Inferior parietal cortex (tissue), 1 donor: ENCODE measurements at regions not wholly inside any gene's neighbourhood (a gene's known extent, or its start where the extent isn't known, plus 50 kb on each side); places are given as distances from the start of the nearest gene placed in this dataset.
"Not testable (repeated sequence)": the region's sequence is repeated elsewhere in the genome, so short reads cannot be mapped to it uniquely, and the experiment has no call there.

Experiments used
- DNase-seq: peaks from one replicate; pipeline ENCODE4 v3.0.0-alpha.2; 2016; ENCODE audit errors: extremely low spot score

- DNase-seq = no peak
Observed at GRCh38 chr2:103367877-103368276, 606.0 kb downstream of the TMEM182 start.

GRCh38 chr2:103383541-103383940 lies 621.7 kb downstream of the TMEM182 start:
- no peak for DNase-seq

- no peak for DNase-seq
Observed at GRCh38 chr2:103386872-103387271, 625.0 kb downstream of the TMEM182 start.

GRCh38 chr2:103387888-103388287 lies 626.1 kb downstream of the TMEM182 start:
- DNase-seq = no peak

- no peak for DNase-seq
Observed at GRCh38 chr2:103396152-103396551, 634.3 kb downstream of the TMEM182 start.

DNA sequence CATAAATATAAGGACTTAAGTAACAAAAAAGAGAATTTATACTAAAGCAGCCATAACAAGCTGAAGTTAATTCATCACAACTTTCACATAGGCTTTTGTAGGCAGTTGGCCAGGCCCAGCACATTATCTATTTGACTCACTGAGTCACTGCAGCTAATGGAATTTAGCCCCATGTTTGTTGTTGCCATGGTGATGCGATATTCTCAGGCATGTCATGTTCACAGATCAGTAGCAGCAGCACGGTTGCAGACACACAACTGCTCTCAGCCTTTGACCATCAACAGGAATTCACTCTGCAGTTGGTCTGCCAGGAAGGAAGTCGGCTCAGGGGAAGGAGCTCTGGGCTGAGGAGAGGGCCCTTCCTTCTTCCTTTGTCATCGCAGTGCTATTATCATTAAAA lies 639.8 kb downstream of the TMEM182 start:
- no peak for DNase-seq

- DNase-seq = no peak
Observed at GRCh38 chr2:103402336-103402735, 640.5 kb downstream of the TMEM182 start.

DNA sequence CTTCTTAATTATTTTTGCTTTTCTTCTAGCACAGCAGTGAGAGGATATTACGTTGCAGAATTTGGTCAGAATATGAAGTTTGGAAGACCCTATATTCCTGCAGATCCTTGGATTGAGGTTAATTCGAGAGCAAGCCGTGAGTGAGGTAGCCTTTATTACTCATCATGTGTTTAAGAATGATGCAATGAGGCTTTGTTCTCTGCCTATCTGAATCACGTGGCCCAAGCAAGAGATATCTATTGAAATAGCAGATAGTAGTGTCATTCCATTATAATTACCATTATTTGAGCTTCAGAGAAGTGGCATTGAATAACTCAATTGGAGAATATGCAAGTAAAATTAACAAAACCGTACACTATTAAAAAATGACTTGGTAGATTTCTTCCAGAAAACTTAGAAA lies 641.1 kb downstream of the TMEM182 start:
- no peak for DNase-seq

- not testable (repeated sequence) for DNase-seq
Observed at GRCh38 chr2:103403388-103403787, 641.6 kb downstream of the TMEM182 start.

GRCh38 chr2:103410221-103410620 lies 648.4 kb downstream of the TMEM182 start:
- no peak for DNase-seq

DNA sequence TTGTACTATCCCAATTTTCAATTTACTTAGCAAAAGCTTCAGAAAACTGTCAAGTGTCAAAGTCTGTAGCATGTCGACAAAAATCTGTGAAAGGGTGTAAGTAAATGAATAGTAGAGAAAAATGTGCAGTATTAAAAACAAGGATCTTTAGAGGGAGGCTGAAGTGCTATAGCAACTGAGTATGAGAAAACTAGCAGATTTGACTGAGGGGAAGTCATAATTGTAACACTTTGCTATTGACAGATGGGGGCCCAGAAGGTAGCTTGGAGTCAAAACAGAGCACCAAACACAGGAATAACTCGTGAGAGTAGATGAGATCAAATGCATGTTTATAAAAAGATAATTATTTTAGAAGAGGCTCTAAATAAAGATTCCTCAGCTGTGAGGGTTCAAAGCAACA lies 657.7 kb downstream of the TMEM182 start:
- DNase-seq = no peak

GRCh38 chr2:103423100-103423499 lies 661.3 kb downstream of the TMEM182 start:
- DNase-seq = no peak

GRCh38 chr2:103427567-103427966 lies 665.7 kb downstream of the TMEM182 start:
- no peak for DNase-seq

- DNase-seq = no peak
Observed at GRCh38 chr2:103430191-103430590, 668.4 kb downstream of the TMEM182 start.

GRCh38 chr2:103435010-103435409 lies 673.2 kb downstream of the TMEM182 start:
- no peak for DNase-seq

DNA sequence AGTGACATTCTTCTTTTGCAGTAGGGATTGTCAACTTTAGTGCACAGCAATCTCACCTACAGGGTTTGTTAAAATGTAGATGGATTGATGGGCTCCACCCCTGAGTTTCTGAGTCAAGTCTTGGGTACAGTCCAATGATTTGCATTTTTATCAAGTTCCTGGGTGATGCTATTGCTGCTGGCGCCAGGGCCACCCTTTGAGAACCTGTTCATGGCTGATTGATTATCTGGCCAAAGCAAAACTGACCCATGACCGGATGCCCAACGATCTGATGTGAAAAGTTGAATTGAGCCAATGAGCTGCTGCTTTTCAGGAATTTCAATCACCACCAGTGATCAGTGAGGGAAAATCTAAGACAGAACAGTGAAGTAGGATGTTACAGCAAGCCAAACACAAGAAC lies 675.3 kb downstream of the TMEM182 start:
- no peak for DNase-seq

DNA sequence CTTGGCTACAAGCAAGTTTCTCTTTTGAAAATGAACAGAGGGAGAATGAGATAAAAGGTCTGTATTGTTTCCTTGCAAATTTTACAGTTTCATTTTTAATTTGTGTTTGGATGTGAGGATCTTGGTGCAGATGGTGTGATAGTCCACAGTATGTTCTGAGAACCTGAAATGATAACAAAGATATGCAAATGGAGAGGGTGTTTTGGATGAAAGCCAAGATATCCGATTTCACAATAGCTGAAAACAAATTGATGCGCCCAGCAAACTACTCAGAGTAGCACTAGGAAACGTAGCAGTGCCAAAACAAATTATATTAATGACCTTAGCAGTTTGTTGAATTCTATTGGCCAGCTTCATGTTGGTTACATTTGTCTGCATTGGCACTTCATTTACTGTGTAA lies 683.5 kb downstream of the TMEM182 start:
- no peak for DNase-seq

- DNase-seq = no peak
Observed at GRCh38 chr2:103448495-103448894, 686.7 kb downstream of the TMEM182 start.

DNA sequence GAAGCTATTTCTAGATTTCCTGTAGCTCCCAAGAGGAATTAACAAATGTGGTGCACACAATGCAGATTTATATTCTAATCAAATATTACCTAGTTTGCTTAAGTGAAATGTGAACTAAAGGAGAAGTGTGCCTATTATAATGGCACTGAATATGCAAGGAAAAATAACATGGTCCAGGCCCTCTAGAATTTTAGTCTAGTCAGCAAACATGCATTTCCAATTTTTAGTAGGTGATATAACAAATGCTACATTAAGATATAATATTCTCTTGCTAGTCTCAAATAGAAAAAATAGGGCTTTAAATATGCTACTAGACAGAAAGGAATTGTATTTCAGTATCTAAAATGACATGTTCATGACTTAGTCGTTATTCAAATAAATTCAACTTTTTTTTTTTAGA lies 689.5 kb downstream of the TMEM182 start:
- DNase-seq = no peak

DNA sequence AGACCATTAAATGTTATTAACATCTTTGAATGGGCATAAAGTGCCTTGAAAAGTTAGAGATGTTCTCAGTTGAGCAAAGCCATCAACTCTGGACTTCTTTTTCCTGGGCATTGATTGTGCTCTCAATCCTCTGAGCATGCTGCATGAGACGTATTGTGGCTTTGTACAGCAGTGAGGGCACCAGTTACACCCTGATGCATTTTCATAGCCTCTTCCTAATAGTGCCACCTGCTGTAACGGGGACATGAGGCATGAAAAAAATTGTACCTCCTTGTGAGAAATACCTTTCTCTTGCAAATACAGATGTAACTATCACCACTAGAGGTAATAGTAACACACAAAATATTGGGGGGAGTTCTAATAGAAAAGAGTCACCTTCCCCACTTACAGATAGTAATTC lies 697.5 kb downstream of the TMEM182 start:
- no peak for DNase-seq

DNA sequence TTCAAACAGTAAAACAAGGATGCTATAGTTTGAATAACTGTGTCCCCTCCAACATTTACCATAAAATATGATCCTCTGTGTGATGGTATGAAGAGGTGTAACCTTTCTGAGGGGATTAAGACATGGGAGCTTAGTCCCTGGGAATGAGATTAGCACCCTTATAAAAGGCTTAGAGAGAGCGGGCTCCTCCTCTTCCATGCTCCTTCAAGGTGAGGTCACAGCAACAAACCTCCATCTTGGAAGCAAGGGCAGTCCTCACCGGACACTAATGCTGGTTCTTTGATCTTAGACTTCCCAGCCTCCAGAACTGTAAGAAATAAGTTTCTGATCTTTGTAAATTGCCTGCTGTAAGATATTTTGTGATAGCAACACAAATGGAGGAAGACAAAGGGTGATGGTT lies 700.3 kb downstream of the TMEM182 start:
- no peak for DNase-seq

- no peak for DNase-seq
Observed at GRCh38 chr2:103462712-103463111, 700.9 kb downstream of the TMEM182 start.

DNA sequence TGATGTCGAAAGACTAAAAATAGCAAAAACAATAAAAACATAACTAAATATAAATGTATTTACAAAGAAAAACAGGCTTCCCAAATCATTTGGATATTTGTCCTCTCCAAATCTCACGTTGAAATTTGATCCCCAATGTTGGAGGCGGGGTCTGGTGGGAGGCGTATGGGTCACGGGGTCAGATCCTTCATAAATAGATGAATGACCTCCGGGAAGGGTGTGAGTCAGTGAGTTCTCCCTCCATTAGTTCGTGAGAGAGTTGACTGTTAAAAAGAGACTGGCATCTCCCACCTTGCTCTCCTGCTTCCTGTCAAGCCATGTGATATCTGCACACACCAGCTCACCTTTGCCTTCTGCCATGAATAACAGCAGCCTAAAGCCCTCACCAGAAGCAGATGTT lies 703.0 kb downstream of the TMEM182 start:
- DNase-seq = no peak

GRCh38 chr2:103469800-103470199 lies 708.0 kb downstream of the TMEM182 start:
- no peak for DNase-seq

DNA sequence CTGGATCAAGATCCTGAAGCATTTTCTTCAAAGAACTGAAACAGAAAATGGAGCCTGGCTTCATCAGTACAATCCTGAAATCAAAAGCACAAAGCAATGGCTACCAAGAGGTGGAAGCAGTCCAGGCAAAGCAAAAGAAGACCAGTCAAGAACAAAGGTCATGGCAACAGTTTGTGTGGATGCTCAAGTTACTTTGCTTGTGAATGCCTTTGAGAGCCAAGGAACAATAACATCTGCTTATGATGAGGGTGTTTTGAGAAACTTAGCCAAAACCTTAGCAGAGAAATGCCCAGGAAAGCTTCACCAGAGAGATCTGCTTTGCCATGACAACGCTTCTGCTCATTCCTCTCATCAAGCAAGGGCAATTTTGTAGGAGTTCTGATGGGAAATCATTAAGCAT lies 723.1 kb downstream of the TMEM182 start:
- no peak for DNase-seq
